ENCODE measurements at regions not wholly inside any gene's neighbourhood (a gene's known extent, or its start where the extent isn't known, plus 50 kb on each side); places are given as distances from the start of the nearest gene placed in this dataset.

DNA sequence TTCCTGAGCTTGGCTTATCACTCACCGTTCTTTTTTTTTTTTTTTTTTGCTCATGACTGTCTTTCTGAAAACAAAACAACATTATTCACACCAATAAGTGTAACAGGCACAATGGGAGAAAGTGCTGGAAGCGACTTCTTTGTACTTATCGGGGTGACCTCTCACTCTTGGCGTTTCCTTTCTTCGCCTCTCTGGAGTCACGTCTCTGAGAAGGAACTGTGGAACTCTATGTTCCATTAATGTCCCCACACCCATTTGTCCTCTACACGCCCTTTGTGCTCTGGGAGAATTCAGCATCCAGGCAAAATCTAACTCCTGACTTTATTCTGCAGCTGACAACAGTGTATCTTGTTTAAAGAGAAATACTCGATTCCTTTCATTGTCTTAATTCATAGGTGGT is 70.8 kb upstream of the FAM204A start:
- DNase-seq (ENCODE audit: low read depth, low spot score) = no peak

DNA sequence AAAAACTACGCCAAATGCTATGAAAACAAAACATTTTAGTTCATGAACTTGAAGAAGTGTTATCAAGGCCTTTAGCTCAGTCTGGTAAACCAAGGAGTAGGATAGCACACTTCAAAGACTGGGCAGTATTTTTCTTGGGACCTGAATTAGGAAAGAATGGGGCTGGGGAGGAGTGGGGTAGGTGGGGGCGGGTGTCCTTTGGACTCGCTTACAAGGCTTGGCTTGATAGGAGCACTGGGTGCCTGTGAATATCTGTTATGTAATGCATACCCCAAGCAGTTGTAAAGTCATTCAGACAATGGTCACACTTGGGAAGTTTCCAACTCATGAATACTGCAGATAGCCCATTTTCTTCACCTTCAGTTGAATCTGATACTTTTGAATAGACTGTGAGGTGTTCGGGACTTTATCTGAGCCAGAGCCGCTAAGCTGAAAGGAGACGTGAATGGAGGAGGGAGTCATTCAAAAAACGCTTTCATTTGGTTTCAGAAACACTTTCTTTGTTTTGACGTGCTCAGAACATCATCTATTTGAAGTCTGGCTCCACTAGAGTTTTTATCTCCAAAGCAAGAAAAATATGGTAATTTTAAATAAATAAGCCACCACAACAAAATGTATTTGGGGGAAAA is 70.1 kb upstream of the FAM204A start:
- DNase-seq (ENCODE audit: low read depth, low spot score) = no peak

- no peak for DNase-seq (ENCODE audit: low read depth, low spot score)
Measured at GRCh38 chr10:118409295-118409694, 67.2 kb upstream of the FAM204A start.

DNA sequence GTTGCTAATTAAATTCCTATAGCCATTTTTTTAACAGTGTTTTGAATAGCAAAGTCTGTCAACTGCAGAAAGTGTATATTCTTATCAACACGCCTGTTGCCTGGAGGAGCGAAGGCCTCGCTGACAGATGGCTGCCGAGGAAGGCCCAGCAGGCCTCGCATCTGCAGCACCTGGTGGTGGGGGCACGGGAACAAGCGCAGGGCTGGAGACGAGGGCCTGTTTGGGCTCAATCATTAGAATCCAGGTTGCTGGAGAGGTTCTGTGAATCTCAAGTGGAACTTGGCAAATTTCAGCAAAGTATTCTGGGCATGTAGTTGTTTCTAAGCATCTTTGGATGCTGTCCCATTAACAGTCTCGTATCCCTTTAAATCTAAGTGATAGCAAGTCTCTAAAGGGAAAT is 66.1 kb upstream of the FAM204A start:
- DNase-seq (ENCODE audit: low read depth, low spot score) = no peak

DNA sequence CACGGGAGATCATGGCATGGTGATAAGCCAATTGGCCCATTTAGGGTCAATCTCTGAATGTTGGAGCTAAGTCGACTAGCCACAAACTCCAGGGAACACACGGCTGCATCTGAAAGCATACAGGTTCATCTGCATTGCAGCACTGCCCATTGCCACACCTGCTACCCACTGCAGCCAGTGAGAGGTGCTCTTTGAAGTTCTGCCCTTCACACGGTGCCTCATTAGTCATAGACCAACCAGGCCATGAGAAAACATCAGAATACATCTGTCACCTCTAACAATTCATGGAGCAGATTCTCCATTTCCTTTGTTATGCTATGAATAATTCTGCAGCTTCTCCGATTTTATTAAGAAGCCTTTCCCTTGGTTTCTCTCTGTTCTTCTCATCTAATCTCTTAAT is 65.7 kb upstream of the FAM204A start:
- DNase-seq (ENCODE audit: low read depth, low spot score) = no peak

DNA sequence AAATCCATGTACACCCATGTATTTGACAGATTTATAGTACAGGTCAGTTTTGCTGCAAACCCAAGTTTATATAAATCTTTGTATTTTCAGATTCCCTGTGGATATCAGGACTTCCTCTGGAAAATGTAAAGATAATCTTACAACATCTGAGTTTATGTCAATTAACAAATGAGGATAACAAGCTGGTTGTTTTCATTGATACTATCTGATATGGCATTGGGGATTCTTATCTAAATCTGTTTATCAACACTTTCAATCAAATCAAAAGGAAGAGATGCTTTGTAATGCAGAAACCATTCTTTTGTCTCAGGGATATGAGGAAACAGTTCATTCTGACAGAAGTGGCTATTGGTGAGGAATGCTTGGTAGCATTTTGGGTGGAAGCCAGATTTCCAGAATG is 64.9 kb upstream of the FAM204A start:
- no peak for DNase-seq (ENCODE audit: low read depth, low spot score)

DNA sequence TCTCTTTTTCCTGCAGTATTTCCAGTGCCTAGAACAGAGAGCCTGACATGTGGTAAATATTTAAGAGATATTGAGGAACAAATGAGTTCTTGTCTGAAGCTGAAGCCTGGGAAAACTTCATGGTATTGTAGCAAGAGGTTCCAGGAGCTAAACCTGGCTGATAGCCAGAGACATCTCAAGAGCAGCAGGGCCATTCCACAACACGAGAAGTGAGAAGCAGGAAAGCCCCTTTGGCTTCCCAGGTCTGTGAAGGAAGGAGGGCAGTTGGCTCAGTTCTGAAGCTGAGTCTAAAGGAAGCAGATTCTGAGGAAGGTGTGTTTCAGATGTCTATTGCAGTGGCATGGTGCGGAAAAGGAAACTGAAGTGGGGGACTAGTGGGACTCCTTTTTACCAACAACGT is 63.8 kb upstream of the FAM204A start:
- DNase-seq (ENCODE audit: low read depth, low spot score) = no peak

GRCh38 chr10:118403967-118404366 is 61.8 kb upstream of the FAM204A start:
- no peak for DNase-seq (ENCODE audit: low read depth, low spot score)

DNA sequence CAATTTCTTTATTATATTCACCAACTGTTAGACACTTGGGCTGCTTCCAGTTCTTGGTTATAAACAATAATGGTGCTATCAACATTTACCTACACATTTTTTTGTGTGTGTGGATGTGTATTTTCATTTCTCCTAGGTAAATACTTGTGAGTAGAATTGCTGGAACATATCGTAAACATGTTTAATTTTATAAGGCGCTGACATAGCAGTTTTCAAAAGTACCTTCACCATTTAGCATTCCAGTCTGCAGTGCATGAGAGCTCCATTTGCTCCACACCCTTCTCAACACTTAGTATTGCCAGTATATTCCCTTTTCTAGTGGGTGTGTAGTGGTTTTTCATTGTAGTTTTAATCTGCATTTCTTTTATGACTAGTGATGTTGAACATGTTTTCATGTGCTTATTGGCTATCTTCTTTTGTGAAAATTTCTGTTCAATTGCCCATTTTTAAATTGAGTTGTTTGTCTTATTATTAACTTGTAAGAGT is 59.6 kb upstream of the FAM204A start:
- DNase-seq (ENCODE audit: low read depth, low spot score) = no peak

DNA sequence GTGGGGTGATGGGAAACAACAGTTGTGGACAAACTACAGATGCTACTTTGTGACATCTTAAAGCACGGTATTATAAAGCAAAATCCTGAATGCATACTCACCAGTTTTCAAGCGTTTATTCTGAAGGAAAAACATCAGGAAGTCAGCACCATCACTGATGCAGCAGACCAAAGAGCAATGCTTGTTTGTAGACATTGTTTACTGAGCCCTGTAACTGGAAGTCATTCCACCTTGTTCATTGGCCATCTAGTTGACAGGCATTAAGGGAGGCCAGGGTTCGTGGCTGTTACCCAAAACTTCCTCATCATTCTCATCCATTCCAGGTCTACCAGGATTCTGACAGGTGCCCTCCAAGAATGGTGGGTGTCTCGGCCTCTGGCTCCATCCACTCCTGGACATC is 55.3 kb upstream of the FAM204A start:
- no peak for DNase-seq (ENCODE audit: low read depth, low spot score)

DNA sequence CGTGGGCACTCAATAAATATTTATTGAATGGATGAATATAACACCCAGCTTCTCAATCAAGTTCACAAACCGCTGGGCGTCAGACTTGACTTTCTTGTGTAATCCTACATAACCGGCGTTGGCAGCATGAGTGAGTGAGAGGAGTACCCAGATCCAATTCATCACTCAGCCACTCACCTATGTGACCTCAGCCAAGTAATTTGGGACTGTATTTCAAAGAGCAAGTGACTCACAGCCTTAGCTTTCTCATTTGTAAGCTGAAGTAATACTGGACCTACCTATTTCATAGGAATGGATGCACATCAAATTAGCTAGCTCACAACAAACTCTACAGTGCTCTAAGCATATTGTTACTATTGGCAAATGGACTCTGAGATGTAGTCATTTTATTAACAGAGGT is 53.8 kb upstream of the FAM204A start:
- DNase-seq (ENCODE audit: low read depth, low spot score) = no peak

DNA sequence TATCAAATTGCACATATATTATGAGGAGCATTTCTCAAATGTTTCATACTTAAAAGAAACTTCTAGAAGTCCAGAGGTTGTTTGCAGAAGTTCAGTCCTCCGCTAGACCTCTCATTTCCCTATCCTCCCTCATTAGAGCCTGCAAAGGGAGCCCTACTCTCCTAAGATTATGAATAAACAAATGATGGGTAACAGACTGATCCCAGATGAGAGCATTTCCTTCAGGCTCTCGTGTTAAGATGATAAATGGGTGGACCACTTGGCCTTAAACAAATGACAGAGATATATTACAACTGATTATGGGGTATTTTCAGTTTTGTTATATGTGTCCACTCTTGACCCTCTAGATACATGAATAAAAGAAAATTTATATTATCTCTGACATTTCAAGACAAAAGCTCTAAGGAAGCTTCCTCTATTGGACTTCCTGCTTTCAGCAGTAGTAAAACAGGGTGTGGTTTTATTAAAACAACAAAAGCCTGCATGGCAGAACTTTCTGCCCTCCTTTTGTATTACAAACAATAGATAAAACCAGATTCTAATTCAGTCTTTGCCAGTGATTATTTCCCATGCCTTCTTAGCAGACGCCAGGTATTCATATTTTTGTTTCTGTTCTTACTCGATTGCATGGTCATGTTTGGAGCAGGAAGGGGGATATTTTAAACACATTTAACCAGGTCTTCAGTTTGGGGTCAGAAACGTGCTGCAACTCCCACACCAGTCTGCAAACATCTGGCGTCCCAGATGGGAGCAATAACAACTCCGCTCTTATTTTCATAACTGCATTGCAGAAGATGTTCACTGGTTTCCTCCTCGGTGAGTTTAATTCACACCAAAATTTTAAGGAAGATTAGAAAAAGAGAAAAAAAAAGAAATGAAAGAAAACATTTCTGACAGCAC is 52.4 kb upstream of the FAM204A start:
- no peak for DNase-seq (ENCODE audit: low read depth, low spot score)

DNA sequence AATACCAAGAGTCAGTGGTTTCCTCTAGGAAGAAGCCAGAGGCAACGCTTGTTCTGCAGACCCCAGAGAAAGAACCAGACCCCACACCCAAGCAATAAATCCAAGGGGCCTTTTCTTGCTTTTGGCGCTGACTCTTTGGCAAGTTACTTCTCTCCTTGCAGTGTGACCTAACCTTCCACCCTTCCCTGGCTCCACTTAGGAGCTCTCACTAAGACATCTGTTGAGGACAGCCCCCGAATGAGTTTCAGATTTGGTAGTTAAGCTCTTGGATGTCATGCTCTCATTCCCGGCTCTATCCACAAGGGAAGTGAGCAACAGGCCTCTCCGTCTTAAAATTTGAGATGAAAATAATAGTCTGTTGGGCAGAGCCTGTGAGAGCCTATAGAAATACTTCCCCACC is 50.6 kb upstream of the FAM204A start:
- DNase-seq (ENCODE audit: low read depth, low spot score) = no peak

All from activated CD4-positive, CD25-positive, alpha-beta regulatory T cell treated with anti-CD3 and anti-CD28 coated beads, Interleukin-2, amount 50 U/mL, for 16 hours (primary cell).